GM18873 (cell line): ENCODE measurements at regions not wholly inside any gene's neighbourhood (a gene's known extent, or its start where the extent isn't known, plus 50 kb on each side); places are given as distances from the start of the nearest gene placed in this dataset.

Experiments used
- ATAC-seq: cut with Tn5 transposase; IDR thresholded peaks from one replicate; pipeline ENCODE4 v1.9.1; 2021; ENCODE audit warnings: mild to moderate bottlenecking, moderate library complexity, moderate number of reproducible peaks; ENCODE audit not compliant: unreplicated experiment, low FRiP score

DNA sequence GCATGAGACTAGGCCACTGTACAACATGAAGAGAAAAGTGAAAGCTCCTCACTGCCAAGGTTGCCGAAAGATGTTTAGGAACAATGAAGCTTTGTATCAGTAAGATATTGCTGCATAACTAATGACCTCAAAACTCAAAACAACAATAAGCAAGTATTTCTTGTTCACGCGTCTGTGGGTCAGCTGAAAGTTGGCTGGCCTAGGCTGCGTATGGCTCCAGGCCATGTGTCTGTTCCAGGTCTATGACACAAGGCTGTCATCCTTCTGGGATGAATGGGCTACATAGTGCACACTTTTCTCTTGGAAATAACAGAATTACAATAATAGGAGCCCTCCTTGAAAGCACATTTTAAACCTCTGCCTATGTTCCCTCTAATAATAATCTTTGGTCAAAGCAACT is 515.9 kb downstream of the PLPP3 start:
- no peak for ATAC-seq

DNA sequence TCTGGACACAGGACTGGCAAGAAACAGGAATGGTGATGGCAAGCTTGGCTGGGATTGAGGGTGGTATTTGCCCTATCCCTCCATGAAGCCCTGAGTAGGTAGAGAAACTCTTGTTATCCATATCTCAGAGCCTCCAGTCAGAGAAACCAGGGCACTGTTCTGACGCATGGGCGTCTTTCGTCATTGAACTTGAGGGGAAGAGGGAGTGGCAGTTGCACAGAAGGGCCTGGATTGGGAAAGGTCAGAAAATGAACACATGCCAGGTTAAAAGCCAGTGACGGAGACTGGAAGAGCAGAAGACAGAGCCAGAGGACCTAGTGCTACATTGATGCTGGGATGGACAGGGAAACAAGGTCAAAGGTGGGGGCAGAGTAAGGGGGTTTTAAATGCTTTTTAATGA is 516.7 kb downstream of the PLPP3 start:
- no peak for ATAC-seq

DNA sequence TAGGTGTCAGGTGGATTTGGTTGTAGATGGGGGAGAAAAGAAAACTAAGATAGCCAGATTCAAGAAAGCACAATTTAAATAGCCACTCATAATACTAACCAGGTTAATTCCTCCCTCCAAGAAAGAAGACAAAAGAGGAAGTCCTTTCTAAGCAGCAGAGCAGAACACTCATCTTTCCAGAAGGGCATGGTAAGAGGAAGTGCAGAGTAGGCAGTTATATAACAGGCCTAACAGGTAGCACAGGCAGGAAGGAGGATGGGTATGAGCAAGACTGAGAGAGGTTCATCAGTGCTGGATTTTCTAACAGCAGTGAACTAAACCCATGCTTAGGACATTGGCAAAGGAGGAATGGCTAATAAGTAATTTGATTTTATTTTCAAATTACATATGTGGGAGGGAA is 517.5 kb downstream of the PLPP3 start:
- no peak for ATAC-seq

DNA sequence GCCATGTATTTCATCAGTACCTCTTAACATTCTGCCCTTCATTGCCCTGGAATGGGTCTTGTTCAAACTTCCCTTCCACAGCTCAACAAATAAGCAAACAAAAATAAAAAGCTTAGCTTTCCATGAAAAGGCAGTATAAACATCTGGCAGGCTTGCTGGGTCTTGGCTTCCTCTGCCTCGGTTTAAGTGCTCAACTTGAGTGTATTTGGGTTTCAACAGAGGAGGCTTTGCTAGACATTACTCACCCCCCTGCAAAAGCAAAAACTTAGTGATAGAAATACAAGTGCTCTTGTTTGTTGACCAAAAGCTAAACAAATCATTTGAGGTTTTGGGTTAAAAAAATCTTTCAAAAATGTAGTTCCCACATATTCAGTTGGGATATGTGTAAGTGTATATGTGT is 518.5 kb downstream of the PLPP3 start:
- ATAC-seq = no peak

DNA sequence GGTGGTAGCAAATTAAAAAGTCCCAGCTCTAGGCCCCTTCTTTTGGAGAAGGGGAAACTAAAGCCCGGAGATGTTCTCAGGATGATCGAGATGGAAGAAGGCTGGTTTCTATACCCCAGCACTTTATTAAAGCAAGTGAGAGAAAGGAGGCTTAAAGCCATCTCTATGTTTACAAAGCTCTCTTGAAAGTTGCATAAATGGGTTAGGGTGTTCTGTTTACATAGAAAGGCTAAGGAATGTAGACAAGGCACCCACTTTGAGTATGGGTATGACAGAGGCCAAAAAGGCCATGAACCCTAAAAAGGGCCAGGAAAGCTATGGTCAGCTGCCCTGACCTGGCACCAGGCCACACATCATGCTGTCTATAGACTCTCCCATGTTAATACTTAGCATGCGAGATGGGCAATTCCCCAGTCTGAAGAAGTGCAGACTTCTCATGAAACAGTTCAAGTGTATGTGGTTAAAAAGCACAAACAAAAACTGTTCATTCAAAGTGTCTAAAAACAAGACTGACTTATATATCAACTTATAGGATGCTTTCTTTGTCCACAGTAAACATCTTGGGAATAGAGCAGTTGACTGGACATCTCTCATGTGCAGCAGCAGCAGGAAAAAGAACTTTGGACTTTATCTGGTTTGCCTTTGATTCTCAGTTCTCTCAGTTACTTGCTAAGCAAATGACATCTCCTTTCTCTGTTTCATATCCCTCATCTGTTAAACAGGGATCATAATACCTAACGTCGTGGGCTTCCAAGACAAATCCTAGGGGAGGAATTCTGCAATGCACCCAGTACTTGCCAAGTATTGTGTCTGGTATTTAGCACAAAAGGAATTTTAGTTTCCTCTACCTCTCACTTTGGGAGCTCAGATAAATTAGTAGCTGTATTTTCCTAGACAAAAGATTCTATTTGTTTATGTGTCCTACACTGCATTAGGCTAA is 521.6 kb downstream of the PLPP3 start:
- no peak for ATAC-seq

DNA sequence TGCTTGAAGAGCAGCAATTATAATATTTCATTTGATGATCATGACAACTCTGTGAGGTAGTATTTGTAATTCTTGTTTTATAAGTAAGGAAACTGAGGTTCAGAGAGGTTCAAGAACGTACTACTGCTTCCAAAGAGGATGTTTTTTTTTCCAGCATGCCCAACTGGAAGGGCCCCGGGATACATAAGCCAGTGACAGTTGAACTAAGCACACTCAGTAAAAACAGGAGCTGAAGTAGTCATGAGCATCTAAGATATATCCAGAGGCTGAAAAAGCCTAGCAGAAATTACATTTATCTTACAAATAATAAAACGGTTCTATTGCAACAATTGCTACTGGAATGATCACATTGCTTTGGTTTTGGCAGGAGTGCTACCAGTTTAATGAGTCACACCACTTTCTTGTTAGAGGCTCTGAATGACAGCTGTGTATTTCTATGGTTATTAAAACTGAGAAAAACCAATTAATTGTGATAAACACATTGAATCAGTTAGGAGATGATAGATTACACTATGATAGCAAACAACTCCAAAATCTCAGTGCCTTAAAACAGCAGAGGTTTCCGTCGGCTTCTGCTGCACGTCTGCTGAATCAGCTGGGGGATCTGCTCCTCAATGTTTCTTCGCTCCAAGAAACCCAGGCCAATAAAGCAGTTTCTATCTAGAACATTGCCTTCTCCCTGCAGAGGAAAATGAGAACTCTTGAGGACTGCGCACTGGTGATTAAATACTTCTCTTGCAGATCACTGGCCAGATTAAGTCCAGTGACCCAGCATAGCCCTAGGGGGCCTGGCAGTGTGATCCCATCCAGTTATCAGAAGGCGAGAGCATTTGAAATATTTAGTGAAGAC is 522.7 kb downstream of the PLPP3 start:
- ATAC-seq = no peak

DNA sequence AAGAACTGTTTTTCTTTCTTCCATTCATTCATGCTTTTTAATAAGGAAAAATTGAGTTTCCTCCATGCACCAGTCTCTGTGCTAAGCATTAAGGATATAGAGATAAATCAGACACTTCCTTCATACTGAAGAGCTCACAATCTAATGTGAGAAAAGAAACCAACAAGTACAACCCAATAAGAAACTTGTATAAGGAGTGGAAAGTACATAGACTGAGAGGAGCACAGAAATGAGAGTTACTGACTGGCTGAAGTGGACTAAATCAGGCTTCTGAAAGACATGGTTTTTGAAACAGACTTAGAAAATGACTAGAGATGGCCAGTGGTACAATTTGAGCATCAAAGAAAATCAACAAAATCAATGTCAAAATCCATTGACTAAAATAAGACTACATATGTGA is 524.4 kb downstream of the PLPP3 start:
- ATAC-seq = no peak

DNA sequence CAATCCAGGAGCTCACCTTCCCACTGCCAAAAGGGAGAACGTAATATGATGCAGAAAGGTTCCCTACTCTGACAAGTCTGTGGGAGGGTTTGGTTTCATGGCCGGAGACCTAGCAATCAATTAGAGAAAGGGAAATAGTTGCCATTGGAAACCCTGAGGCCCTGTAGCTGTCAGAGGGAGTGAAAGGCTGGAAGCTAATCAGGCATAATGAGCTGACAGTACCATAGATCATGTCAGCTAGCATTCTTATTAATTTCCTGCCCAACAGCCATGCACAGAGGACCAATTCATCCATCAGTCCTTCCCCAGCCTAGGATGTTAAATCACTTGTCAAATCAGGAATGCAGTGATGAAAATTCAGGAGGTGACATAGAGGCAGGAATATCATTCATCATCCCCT is 527.3 kb downstream of the PLPP3 start:
- ATAC-seq = no peak

DNA sequence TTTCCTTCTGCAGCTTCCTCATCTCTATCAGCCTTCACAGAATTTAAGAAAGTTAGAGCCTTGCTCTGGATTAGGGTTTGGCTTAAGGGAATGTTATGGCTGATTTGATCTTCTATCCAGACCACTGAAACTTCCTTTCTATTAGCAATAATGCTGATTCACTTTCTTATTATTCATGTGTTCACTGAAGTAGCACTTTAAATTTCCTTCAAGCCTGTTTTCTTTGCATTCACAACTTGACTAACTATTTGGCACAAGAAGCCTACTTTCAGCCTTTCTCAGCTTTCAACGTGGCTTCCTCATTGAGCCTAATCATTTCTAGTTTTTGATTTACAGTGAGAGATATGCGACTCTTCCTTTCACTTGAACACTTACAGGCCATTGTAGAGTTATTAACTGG is 528.5 kb downstream of the PLPP3 start:
- no peak for ATAC-seq

DNA sequence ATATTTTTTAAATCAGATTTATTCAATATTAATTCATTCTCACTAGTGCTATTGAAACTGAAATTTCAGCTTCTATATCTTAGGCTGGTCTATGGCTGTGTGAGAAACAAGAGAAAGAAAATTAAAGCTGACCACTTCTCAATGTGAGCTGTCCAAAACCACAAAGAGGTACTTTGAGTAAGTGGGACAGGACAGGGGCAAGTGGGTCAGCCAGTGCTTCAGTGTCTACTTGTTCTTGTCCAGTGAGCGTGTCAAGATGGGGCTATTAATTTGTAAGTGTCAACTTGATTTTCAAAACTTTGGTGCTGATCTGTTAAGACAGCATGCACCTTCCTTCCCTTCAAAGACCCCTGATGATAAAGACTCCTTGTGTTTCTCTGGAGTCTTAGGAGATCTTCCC is 533.9 kb downstream of the PLPP3 start:
- no peak for ATAC-seq

DNA sequence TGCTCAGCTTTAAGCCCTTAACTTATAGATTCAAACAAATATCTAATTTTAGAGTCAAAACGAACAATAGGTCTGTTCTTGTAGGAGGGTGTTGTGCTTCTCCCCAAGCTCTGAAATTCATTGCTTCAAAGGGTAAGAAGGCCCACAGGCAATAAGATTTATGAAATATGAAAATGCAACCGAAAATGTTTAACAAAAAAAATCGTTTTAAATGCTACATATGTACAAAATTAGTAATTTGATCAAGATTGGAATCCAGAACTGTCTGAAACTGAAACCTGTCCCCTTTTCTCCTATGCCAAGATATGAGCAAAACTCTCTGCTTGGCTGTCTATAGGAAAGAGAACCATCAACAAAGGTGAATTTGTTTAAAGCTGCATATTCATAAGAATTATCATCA is 534.3 kb downstream of the PLPP3 start:
- no peak for ATAC-seq

DNA sequence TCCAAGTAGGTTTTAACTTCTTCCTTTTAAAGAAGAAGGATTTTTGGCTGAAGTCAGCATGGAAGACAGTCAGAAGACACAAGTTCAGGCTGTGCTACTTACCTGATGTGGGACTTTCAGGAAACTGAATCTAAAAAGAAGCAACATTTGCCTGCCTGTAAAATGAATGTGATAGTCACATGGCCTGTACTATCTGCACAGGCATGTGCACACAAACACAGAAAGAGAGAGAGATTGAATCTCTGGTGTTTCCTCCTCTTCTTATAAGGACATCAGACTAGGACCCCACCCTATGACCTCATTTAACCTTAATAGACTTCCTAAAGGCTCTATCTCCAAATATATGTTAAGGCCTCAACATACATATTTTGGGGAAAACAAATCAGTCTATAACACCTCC is 542.9 kb downstream of the PLPP3 start:
- ATAC-seq = no peak

DNA sequence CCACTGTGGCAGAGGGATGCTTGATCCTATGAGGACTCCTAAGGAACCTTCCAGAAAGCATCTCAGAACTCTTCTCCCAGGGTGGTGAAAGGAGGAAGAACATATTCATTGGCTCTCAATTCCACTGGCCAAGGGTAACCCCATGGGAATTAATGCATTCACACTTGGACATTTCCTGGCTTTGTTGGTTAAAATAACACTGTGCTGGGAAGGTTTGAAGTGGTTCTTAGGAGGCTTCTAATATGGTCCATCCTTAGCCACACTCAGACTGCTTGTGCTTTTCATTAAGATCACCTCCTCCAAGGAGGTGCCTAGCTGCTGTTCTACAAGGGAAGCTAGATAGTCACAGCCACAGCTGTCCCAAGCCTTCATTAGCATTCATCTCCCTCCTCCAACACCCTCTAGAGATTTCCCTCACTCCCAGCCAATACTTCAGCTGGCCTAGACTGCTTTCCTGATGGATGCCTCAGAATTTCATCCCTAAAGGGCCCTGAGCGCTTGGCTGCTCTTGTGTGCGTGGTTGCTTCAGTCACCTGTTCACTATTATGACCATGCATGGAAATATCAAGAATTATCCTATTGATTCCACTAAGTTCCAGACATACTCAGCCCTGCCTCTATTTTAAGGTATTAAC is 544.4 kb downstream of the PLPP3 start:
- ATAC-seq = no peak

DNA sequence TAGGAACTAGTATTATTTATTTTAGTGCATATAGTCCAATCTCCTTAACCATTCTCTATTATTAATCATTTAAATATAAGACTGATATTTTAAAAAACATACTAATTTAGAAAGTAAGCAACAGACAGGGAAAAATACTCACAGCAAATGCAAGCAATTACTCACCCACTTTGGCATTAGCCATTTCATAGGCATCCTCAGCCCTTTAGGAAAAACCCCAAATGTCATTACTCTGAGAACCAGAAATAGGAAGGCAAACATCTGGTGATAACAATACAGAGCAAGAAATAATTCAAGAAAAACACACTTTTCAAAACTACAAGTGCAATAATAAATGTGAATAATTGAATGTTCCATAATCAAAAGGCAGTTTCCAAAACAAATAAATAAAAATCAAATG is 545.1 kb downstream of the PLPP3 start:
- no peak for ATAC-seq

DNA sequence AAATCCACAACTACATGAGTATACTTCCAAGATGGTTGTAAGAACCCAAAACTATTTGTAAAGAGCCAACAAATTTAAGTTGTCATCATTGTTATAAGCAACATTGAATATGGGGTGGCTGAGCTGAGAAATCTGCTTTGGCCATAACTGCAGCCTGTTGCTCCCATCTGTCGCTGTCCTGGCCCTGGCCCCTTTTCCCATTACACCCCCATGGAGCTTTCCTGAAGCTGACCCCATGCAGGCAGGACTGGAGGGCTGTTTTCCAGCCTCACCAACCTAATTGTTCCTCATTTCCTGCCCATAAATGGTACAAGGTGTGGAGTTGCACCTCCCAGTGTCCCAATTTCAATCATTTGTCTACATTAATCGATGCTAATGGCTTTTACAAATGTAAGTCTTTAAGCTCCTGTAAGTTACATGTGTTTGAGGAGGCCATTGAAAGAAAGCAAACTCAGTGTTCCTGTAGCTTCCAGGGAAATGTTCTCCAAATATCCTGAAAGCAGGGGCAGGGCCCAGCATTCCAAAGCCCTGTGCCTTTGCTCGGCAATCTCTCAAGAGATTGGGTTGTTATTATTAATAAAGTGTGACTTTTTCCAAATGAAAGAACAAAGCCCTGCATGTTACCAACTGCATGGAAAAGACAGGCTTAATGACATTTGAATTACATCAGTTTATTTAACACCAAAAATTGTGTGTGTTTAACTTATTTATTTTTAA is 545.9 kb downstream of the PLPP3 start:
- ATAC-seq = no peak

DNA sequence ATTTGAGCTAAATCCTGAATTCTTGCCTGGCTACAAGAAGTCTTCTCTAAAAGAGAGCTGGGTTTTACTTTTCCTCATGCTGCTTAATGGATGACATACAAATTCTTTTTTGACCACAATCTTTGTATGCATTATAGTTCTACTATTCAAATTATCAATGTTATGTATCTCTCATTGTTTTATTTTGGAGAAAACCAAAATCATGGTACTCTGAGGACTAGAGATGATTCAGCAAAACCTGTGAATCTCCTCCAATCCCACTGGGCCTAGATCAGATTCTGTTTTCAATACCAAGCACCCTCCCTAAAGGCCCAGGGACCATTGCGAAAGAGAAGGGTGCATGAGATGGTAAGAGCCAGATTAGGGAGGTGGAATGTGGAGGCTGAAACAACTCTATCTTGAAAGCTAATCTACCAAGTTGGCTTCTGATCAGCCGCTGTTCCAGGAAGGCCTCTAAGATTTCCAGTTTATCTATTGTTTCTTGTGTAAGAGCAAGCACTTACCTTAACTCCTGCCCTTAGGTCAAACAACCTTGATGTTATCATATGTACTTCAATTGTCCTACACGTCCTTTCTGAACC is 547.2 kb downstream of the PLPP3 start:
- ATAC-seq = no peak

DNA sequence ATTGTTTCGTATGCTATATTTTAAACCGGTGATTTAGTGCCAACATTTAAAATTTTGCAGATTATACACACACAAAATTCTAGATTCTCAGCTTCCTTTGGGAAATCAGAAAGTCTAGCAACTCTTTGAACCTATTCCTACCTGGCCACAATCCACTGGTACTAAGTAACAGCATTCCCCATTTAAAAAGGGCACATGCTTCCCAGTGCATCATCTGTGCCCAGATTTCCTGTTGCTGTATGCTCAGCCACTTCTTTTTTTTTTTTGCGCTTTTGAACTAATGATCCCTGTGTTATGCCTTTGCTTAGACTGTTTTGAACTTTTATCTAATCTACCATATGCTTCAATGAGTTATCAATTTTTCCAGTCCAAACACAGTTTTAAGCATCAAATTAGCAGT is 548.4 kb downstream of the PLPP3 start:
- no peak for ATAC-seq

DNA sequence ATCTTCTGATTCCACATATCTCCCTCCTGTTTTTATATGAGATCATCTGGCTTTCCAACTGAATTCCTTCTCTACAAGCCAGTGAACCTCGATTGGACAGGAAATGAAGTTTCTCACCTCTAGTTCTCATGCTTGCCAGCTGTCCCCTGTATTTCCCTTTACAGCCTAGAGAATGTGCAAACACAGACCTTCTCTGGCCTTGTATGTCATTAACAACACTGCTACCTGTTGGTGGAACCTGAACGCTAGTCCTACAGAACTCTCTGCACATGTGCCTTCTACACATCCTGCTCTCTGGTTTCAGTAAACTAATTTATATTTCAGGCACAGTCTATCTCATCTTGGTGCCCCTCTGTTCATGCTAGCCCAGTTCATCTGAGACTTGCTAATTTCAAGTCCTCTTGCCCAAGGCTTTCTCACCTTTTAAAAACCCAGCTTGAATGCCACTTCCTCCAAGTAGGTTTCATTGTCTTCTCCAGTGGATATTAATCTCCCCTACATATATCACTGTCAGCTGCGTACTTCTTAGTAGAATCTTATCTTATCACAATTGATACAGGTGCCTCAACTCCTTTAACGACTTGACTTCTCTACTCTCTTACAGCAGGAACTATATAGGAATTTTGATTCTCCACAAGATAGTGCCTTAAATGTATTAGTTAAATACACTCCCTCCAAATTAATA is 549.9 kb downstream of the PLPP3 start:
- no peak for ATAC-seq

DNA sequence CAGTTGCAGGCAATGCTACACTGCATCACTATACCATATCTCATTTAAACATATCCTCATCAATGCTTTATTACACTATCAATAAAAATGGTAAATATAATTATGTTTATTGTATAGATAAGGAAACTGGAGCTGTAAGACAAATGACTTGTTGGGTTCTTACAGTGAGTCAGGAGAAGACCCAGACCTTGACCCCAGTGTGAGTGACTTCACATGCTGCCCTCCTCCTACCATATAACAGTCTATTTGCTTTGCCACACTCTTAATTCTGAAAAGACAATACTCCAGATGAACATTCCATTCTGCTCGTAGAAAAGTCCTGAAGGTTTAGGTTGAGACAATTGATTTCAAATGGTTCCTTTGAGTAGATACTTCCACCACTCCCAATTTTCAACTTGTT is 550.5 kb downstream of the PLPP3 start:
- ATAC-seq = no peak

DNA sequence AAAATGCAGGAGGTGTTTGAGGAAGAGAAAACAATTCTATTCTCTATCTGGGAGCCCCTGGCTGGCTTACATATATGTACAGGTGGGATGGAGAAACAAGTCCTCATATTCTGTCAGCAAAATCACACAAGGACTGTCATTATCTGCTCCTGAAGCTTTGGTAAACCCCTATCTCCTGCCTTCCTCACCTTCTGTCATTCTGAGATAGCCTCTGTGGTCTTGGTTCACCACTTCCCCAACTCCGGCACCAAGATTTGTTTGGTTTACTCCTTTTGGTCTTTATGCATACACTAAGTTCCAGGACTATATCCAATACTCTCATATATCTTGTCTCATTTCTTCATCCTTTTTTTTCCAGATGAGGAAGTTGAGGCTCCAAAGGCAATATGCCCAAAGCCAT is 551.1 kb downstream of the PLPP3 start:
- no peak for ATAC-seq
